Neural cell (in vitro differentiated cells): ENCODE measurements at regions not wholly inside any gene's neighbourhood (a gene's known extent, or its start where the extent isn't known, plus 50 kb on each side); places are given as distances from the start of the nearest gene placed in this dataset.

Experiments used
- H2AFZ ChIP-seq: fragments of 200-600, 300-800 bp; sonication (generic), shearing (Covaris generic); 2 replicates; pipeline ENCODE4 v1.6.0; 2014; ENCODE audit warnings: low read depth, mild to moderate bottlenecking, antibody characterized with exemption, low read length, moderate library complexity
- H3F3A ChIP-seq: fragments of 200-600 bp; shearing (Covaris generic); 2 replicates; pipeline ENCODE4 v1.6.1; 2016; ENCODE audit warnings: mild to moderate bottlenecking, moderate library complexity, mixed read lengths, antibody characterized with exemption, low read length; ENCODE audit not compliant: insufficient read depth, poor library complexity, severe bottlenecking
- H3K27ac ChIP-seq: fragments of 200-600, 300-800 bp; sonication (generic), shearing (Covaris generic); 2 replicates; pipeline ENCODE4 v1.5.1; 2014; ENCODE audit warnings: mild to moderate bottlenecking, low read length, moderate library complexity
- H3K27me3 ChIP-seq: fragments of 300-800, 200-600 bp; sonication (generic), shearing (Covaris generic); 2 replicates; pipeline ENCODE4 v1.6.0; 2014; ENCODE audit warnings: mild to moderate bottlenecking, low read depth, low read length, moderate library complexity; ENCODE audit not compliant: insufficient read depth
- H3K36me3 ChIP-seq: fragments of 300-800, 200-600 bp; sonication (generic), shearing (Covaris generic); 2 replicates; pipeline ENCODE4 v1.5.1; 2014; ENCODE audit warnings: mild to moderate bottlenecking, antibody characterized with exemption, low read length, moderate library complexity; ENCODE audit not compliant: insufficient read depth
- H3K4me2 ChIP-seq: fragments of 300-800, 200-600 bp; sonication (generic), shearing (Covaris generic); 2 replicates; pipeline ENCODE4 v1.6.0; 2014; ENCODE audit warnings: mild to moderate bottlenecking, low read length
- H3K4me3 ChIP-seq: fragments of 300-800, 200-600 bp; sonication (generic), shearing (Covaris generic); 2 replicates; pipeline ENCODE4 v1.5.1; 2014; ENCODE audit warnings: mild to moderate bottlenecking, low read length, moderate library complexity
- H3K79me2 ChIP-seq: fragments of 200-600 bp; shearing (Covaris generic); replicated peaks from 2 replicates; pipeline ENCODE4 v1.6.0; 2014; ENCODE audit warnings: mild to moderate bottlenecking, low read length, moderate library complexity; ENCODE audit not compliant: insufficient read depth
- H3K9ac ChIP-seq: fragments of 300-800, 200-600 bp; sonication (generic), shearing (Covaris generic); 2 replicates; pipeline ENCODE4 v1.6.1; 2016; ENCODE audit warnings: mild to moderate bottlenecking, low read length, mixed read lengths
- H3K9me2 ChIP-seq: fragments of 200-600 bp; shearing (Covaris generic); 2 replicates; pipeline ENCODE4 v1.6.1; 2016; ENCODE audit warnings: mild to moderate bottlenecking, low read length, mixed read lengths; ENCODE audit not compliant: insufficient read depth
- H3K9me3 ChIP-seq: fragments of 200-600, 300-800 bp; sonication (generic), shearing (Covaris generic); 2 replicates; pipeline ENCODE4 v1.6.1; 2016; ENCODE audit warnings: mild to moderate bottlenecking, mixed run types, low read length, moderate library complexity, mixed read lengths
- H4K20me1 ChIP-seq: fragments of 200-600 bp; shearing (Covaris generic); 2 replicates; pipeline ENCODE4 v1.6.1; 2016; ENCODE audit warnings: mild to moderate bottlenecking, mixed run types; ENCODE audit not compliant: insufficient read depth
- EP300 ChIP-seq: fragments of 450-650 bp; conservative IDR thresholded peaks from 2 replicates; pipeline ENCODE4 v1.6.1; 2014; ENCODE audit warnings: antibody characterized with exemption, mild to moderate bottlenecking, moderate library complexity; ENCODE audit not compliant: poor library complexity, severe bottlenecking
- EZH2 ChIP-seq: fragments of 200-600, 300-800 bp; shearing (Covaris generic), sonication (generic); IDR thresholded peaks from 2 replicates; pipeline ENCODE4 v1.6.1; 2014; ENCODE audit warnings: antibody characterized with exemption, low read length, borderline replicate concordance, mild to moderate bottlenecking; ENCODE audit not compliant: insufficient read depth, poor library complexity, severe bottlenecking
- MXI1 ChIP-seq: fragments of 450-650 bp; conservative IDR thresholded peaks from 2 replicates; pipeline ENCODE4 v1.6.1; 2014; ENCODE audit warnings: antibody characterized with exemption, mild to moderate bottlenecking; ENCODE audit not compliant: poor library complexity, severe bottlenecking
- POLR2AphosphoS5 ChIP-seq: IDR thresholded peaks from 2 replicates; pipeline ENCODE4 v1.6.1; 2012
- RAD21 ChIP-seq: fragments of 450-650 bp; conservative IDR thresholded peaks from 2 replicates; pipeline ENCODE4 v1.6.1; 2014; ENCODE audit warnings: antibody characterized with exemption, mild to moderate bottlenecking, moderate library complexity
- SMC3 ChIP-seq: fragments of 450-650 bp; conservative IDR thresholded peaks from 2 replicates; pipeline ENCODE4 v1.6.1; 2014; ENCODE audit warnings: antibody characterized with exemption, mild to moderate bottlenecking, moderate library complexity; ENCODE audit not compliant: poor library complexity
- TAF1 ChIP-seq: IDR thresholded peaks from 2 replicates; pipeline ENCODE4 v1.6.1; 2012; ENCODE audit warnings: low read depth
- TF ChIP-seq, protein P1 (sequence below): fragments of 450-650 bp; IDR thresholded peaks from 2 replicates; pipeline ENCODE4 v1.5.1; 2014; ENCODE audit warnings: antibody characterized with exemption, mild to moderate bottlenecking, moderate library complexity; ENCODE audit not compliant: poor library complexity, severe bottlenecking
- TF ChIP-seq, protein P2 (sequence below): IDR thresholded peaks from 2 replicates; pipeline ENCODE4 v1.6.1; 2012; ENCODE audit warnings: borderline replicate concordance

DNA sequence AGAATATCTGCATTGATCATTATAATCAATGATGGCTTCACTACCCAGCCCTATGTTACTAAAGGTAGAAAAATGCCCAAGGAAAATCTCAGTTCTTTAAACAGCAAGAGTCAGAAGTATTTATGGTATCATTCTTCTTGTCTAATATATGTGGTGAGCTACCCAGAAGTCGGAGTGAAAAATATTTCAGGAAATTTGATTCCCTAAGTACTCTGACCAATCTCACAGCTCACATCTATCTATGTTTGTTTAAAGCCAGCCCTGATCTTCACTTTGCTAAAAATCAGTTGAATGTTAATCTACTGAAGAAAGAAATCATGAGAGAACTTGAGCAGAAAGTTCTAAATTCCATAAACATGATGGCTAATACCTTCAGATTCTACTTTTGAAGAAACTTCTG is 522.9 kb upstream of the SLIT2 start:
- no peaks in the 10 kb centered on the region for H3K36me3 ChIP-seq
- H3K9me3 ChIP-seq = no peaks in the 10 kb centered on the region
- no peak overlapping the region for H3K9ac ChIP-seq
- H3K9me2 ChIP-seq = no peaks in the 10 kb centered on the region
- no peaks in the 10 kb centered on the region for H3K27me3 ChIP-seq
- H4K20me1 ChIP-seq = no peaks in the 10 kb centered on the region
- no peaks in the 10 kb centered on the region for H3F3A ChIP-seq
- H3K27ac ChIP-seq = no peak overlapping the region
- H3K4me3 ChIP-seq = no peak overlapping the region
- no peak overlapping the region for H3K4me2 ChIP-seq
- TF ChIP-seq RAD21 (no peak), MXI1 (no peak), SMC3 (no peak), EP300 (no peak), POLR2AphosphoS5 (no peak)
- TF ChIP-seq, protein P1, sequence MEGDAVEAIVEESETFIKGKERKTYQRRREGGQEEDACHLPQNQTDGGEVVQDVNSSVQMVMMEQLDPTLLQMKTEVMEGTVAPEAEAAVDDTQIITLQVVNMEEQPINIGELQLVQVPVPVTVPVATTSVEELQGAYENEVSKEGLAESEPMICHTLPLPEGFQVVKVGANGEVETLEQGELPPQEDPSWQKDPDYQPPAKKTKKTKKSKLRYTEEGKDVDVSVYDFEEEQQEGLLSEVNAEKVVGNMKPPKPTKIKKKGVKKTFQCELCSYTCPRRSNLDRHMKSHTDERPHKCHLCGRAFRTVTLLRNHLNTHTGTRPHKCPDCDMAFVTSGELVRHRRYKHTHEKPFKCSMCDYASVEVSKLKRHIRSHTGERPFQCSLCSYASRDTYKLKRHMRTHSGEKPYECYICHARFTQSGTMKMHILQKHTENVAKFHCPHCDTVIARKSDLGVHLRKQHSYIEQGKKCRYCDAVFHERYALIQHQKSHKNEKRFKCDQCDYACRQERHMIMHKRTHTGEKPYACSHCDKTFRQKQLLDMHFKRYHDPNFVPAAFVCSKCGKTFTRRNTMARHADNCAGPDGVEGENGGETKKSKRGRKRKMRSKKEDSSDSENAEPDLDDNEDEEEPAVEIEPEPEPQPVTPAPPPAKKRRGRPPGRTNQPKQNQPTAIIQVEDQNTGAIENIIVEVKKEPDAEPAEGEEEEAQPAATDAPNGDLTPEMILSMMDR = no peak
- H3K79me2 ChIP-seq = no peaks in the 10 kb centered on the region
- no peak overlapping the region for H2AFZ ChIP-seq

DNA sequence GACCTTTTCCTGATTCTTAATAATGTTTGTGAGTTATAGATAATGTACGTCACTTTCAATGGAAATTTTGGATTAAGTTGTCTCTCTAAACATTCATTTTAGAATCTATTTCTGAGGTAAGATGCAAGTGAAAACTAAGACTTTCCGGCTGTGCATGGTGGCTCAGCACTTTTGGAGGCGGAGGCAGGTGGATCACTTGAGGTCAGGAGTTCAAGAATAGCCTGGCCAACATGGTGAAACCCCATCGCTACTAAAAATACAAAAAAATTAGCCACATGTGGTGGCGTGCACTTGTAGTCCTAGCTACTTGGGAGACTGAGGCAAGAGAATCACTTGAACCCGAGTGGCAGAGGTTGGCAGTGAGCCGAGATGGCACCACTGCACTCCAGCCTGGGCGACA is 524.6 kb upstream of the SLIT2 start:
- no peak overlapping the region for H3K4me2 ChIP-seq
- H3K36me3 ChIP-seq = no peaks in the 10 kb centered on the region
- H3K79me2 ChIP-seq = no peaks in the 10 kb centered on the region
- no peak overlapping the region for H2AFZ ChIP-seq
- H3K27ac ChIP-seq = no peak overlapping the region
- H4K20me1 ChIP-seq = no peaks in the 10 kb centered on the region
- no peaks in the 10 kb centered on the region for H3K27me3 ChIP-seq
- H3K4me3 ChIP-seq = no peak overlapping the region
- no peaks in the 10 kb centered on the region for H3K9me2 ChIP-seq
- H3F3A ChIP-seq = no peaks in the 10 kb centered on the region
- H3K9me3 ChIP-seq = no peaks in the 10 kb centered on the region
- no peak overlapping the region for H3K9ac ChIP-seq
- TF ChIP-seq TAF1 (no peak), EZH2 (no peak), EP300 (no peak), RAD21 (no peak), MXI1 (no peak), SMC3 (no peak), POLR2AphosphoS5 (no peak)
- TF ChIP-seq, protein P1 = no peak
- TF ChIP-seq, protein P2, sequence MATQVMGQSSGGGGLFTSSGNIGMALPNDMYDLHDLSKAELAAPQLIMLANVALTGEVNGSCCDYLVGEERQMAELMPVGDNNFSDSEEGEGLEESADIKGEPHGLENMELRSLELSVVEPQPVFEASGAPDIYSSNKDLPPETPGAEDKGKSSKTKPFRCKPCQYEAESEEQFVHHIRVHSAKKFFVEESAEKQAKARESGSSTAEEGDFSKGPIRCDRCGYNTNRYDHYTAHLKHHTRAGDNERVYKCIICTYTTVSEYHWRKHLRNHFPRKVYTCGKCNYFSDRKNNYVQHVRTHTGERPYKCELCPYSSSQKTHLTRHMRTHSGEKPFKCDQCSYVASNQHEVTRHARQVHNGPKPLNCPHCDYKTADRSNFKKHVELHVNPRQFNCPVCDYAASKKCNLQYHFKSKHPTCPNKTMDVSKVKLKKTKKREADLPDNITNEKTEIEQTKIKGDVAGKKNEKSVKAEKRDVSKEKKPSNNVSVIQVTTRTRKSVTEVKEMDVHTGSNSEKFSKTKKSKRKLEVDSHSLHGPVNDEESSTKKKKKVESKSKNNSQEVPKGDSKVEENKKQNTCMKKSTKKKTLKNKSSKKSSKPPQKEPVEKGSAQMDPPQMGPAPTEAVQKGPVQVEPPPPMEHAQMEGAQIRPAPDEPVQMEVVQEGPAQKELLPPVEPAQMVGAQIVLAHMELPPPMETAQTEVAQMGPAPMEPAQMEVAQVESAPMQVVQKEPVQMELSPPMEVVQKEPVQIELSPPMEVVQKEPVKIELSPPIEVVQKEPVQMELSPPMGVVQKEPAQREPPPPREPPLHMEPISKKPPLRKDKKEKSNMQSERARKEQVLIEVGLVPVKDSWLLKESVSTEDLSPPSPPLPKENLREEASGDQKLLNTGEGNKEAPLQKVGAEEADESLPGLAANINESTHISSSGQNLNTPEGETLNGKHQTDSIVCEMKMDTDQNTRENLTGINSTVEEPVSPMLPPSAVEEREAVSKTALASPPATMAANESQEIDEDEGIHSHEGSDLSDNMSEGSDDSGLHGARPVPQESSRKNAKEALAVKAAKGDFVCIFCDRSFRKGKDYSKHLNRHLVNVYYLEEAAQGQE = no peak
